K562 (cell line): ENCODE measurements at regions not wholly inside any gene's neighbourhood (a gene's known extent, or its start where the extent isn't known, plus 50 kb on each side); places are given as distances from the start of the nearest gene placed in this dataset.

Experiments
- BRF1 ChIP-seq: IDR thresholded peaks from 3 replicates; pipeline ENCODE4 v1.6.1; 2011; ENCODE audit warnings: borderline replicate concordance, mild to moderate bottlenecking; ENCODE audit not compliant: insufficient read length; ENCODE audit errors: extremely low read depth
- FOSL1 ChIP-seq: fragments of 200-800 bp; sonication (Bioruptor generic); conservative IDR thresholded peaks from 2 replicates; pipeline ENCODE4 v1.6.1; 2016; ENCODE audit warnings: missing genetic modification characterization, missing compliant biosample characterization
- FOXJ3 ChIP-seq: sonication (generic); formaldehyde crosslinking; IDR thresholded peaks from 2 replicates; pipeline ENCODE4 v1.4.0; 2020; ENCODE audit warnings: mild to moderate bottlenecking, missing genetic modification reagents
- GABPA ChIP-seq: fragments of 200-800 bp; sonication (Bioruptor generic); conservative IDR thresholded peaks from 2 replicates; pipeline ENCODE4 v1.6.1; 2016; ENCODE audit warnings: low read depth, missing genetic modification characterization, missing compliant biosample characterization
- MAZ ChIP-seq, 2 experiments: fragments of 450-650 bp in 1 of 2; sonication (generic) in 1 of 2; formaldehyde crosslinking; IDR thresholded peaks in 1 of 2; conservative IDR thresholded peaks in 1 of 2; 2 replicates each; pipeline versions ENCODE4 v1.4.0 to v1.5.0; 2020; ENCODE audit warnings: mild to moderate bottlenecking in 1 of 2, missing genetic modification reagents in 1 of 2
- NBN ChIP-seq: fragments of 450-650 bp; IDR thresholded peaks from 2 replicates; pipeline ENCODE4 v1.6.1; 2016; ENCODE audit warnings: low read depth, mild to moderate bottlenecking
- NFRKB ChIP-seq: fragments of 450-650 bp; IDR thresholded peaks from 2 replicates; pipeline ENCODE4 v1.6.1; 2016; ENCODE audit warnings: low read depth
- POLR2A ChIP-seq: fragments of 450-650 bp; conservative IDR thresholded peaks from 2 replicates; pipeline ENCODE4 v1.6.1; 2016
- SRSF1 ChIP-seq: fragments of 200-400 bp; formaldehyde crosslinking; IDR thresholded peaks from 2 replicates; pipeline ENCODE4 v1.6.1; 2017; ENCODE audit warnings: mild to moderate bottlenecking, low read depth, low read length, moderate library complexity
- TOE1 ChIP-seq, 2 experiments: fragments of 450-650 bp in 1 of 2; sonication (generic) in 1 of 2; formaldehyde crosslinking in 1 of 2; IDR thresholded peaks; 2 replicates each; pipeline versions ENCODE4 v1.7.1 to v1.8.0; 2016 to 2022; ENCODE audit warnings: borderline replicate concordance in 2 of 2, mild to moderate bottlenecking in 2 of 2, antibody characterized with exemption in 1 of 2, inconsistent platforms in 1 of 2, low read depth in 1 of 2, missing genetic modification reagents in 1 of 2, moderate library complexity in 1 of 2
- YY1 ChIP-seq, 3 experiments: IDR thresholded peaks; 2 replicates each; pipeline ENCODE4 v1.6.1; 2011; ENCODE audit warnings: low read length in 2 of 3, mild to moderate bottlenecking in 2 of 3, moderate library complexity in 2 of 3, borderline replicate concordance in 1 of 3, control low read depth in 1 of 3, low read depth in 1 of 3; ENCODE audit not compliant: insufficient read depth in 3 of 3, insufficient replicate concordance in 2 of 3, control insufficient read depth in 1 of 3, insufficient read length in 1 of 3; ENCODE audit errors: extremely low read depth in 1 of 3
- ZNF274 ChIP-seq: IDR thresholded peaks from 2 replicates; pipeline ENCODE4 v1.6.1; 2011; ENCODE audit warnings: low read depth, mild to moderate bottlenecking, low read length, moderate library complexity, borderline replicate concordance
- TF ChIP-seq, protein P1 (sequence below), 3 experiments: IDR thresholded peaks in 2 of 3; conservative IDR thresholded peaks in 1 of 3; 2 replicates each; pipeline ENCODE4 v1.5.1; 2011 to 2012; ENCODE audit warnings: low read length in 3 of 3, mild to moderate bottlenecking in 3 of 3, control low read depth in 2 of 3, improper control_type of control experiment in 1 of 3, inconsistent platforms in 1 of 3, low read depth in 1 of 3, mixed read lengths in 1 of 3, moderate library complexity in 1 of 3; ENCODE audit not compliant: insufficient read depth in 2 of 3

- TF ChIP-seq NBN (no peak), FOSL1 (tag) (no peak), MAZ (CRISPR knock-in tag; conservative IDR thresholded peaks at IDR 0.05 in 1 of 2, IDR thresholded peaks at IDR 0.05 in 1 of 2) (no peak), YY1 (IDR thresholded peaks at IDR 0.05; ENCODE audit: borderline replicate concordance in 1 of 3, control insufficient read depth in 1 of 3, extremely low read depth in 1 of 3, insufficient read depth in 3 of 3, insufficient read length in 1 of 3, insufficient replicate concordance in 2 of 3, low read depth in 1 of 3, low read length in 2 of 3) (no peak), POLR2A (no peak), GABPA (no peak), BRF1 (no peak), FOXJ3 (CRISPR knock-in tag) (no peak), SRSF1 (no peak), NFRKB (no peak), ZNF274 (no peak), TOE1 (IDR thresholded peaks at IDR 0.05; ENCODE audit: borderline replicate concordance) (no peak), TOE1 (CRISPR knock-in tag; IDR thresholded peaks at IDR 0.05; ENCODE audit: borderline replicate concordance, low read depth) (no peak)
- TF ChIP-seq, protein P1, sequence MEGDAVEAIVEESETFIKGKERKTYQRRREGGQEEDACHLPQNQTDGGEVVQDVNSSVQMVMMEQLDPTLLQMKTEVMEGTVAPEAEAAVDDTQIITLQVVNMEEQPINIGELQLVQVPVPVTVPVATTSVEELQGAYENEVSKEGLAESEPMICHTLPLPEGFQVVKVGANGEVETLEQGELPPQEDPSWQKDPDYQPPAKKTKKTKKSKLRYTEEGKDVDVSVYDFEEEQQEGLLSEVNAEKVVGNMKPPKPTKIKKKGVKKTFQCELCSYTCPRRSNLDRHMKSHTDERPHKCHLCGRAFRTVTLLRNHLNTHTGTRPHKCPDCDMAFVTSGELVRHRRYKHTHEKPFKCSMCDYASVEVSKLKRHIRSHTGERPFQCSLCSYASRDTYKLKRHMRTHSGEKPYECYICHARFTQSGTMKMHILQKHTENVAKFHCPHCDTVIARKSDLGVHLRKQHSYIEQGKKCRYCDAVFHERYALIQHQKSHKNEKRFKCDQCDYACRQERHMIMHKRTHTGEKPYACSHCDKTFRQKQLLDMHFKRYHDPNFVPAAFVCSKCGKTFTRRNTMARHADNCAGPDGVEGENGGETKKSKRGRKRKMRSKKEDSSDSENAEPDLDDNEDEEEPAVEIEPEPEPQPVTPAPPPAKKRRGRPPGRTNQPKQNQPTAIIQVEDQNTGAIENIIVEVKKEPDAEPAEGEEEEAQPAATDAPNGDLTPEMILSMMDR (IDR thresholded peaks at IDR 0.05 in 2 of 3, conservative IDR thresholded peaks at IDR 0.05 in 1 of 3; ENCODE audit: insufficient read depth in 2 of 3, low read depth in 1 of 3, low read length in 3 of 3): no peak
Observed at GRCh38 chr14:54294802-54295201, 102.0 kb upstream of the CDKN3 start.
